HEK293 (cell line): ENCODE measurements at regions not wholly inside any gene's neighbourhood (a gene's known extent, or its start where the extent isn't known, plus 50 kb on each side); places are given as distances from the start of the nearest gene placed in this dataset.

Experiments
- CTCF ChIA-PET: fragments of 350-600 bp; formaldehyde crosslinking; extraction: SDS; loops from one replicate; lab custom pipeline; 2021; ENCODE audit warnings: antibody characterized with exemption; lab: Yijun Ruan, JAX
- POLR2A ChIA-PET: fragments of 300-600 bp; formaldehyde crosslinking; extraction: SDS; loops from one replicate; lab custom pipeline; 2020; ENCODE audit warnings: antibody characterized with exemption, inconsistent platforms; lab: Yijun Ruan, JAX
- H3K27ac ChIP-seq: fragments of 200-500 bp; sonication (Bioruptor generic); 2 replicates; pipeline ENCODE4 v1.5.1; 2014; ENCODE audit warnings: low read depth, low read length, control low read depth, inconsistent platforms; ENCODE audit errors: extremely low read depth
- H3K36me3 ChIP-seq, 2 experiments: fragments of 200-500 bp in 1 of 2; sonication (Bioruptor generic) in 1 of 2; 1 replicate in 1 of 2; 2 replicates in 1 of 2; pipeline ENCODE4 v1.5.1; 2014 to 2017; ENCODE audit warnings: inconsistent platforms in 2 of 2, low read length in 2 of 2; ENCODE audit not compliant: control insufficient read depth in 2 of 2, insufficient read depth in 1 of 2
- H3K4me1 ChIP-seq: fragments of 200-500 bp; sonication (Bioruptor generic); 2 replicates; pipeline ENCODE4 v1.5.1; 2014; ENCODE audit warnings: mild to moderate bottlenecking, low read length, inconsistent platforms; ENCODE audit not compliant: control insufficient read depth, insufficient read depth
- H3K4me3 ChIP-seq: 2 replicates; pipeline ENCODE4 v1.5.1; 2011; ENCODE audit warnings: low read depth, mild to moderate bottlenecking, control low read depth, low read length, moderate library complexity
- H3K9me3 ChIP-seq: fragments of 200-500 bp; sonication (Bioruptor generic); 2 replicates; pipeline ENCODE4 v1.5.1; 2014; ENCODE audit warnings: low read depth, low read length, inconsistent platforms; ENCODE audit not compliant: control insufficient read depth, insufficient read depth
- KLF16 ChIP-seq: fragments of 450-650 bp; formaldehyde crosslinking; IDR thresholded peaks from 2 replicates; pipeline ENCODE4 v1.5.1; 2017; ENCODE audit warnings: missing biosample characterization, missing genetic modification characterization
- OSR2 ChIP-seq: fragments of 450-650 bp; formaldehyde crosslinking; IDR thresholded peaks from 2 replicates; pipeline ENCODE4 v1.5.1; 2016; ENCODE audit warnings: missing biosample characterization, missing genetic modification characterization
- OVOL3 ChIP-seq: fragments of 450-650 bp; formaldehyde crosslinking; IDR thresholded peaks from 2 replicates; pipeline ENCODE4 v1.5.1; 2016; ENCODE audit warnings: missing biosample characterization, missing genetic modification characterization
- SCRT1 ChIP-seq: fragments of 450-650 bp; formaldehyde crosslinking; IDR thresholded peaks from 2 replicates; pipeline ENCODE4 v1.5.1; 2016; ENCODE audit warnings: missing biosample characterization, missing genetic modification characterization, borderline replicate concordance
- ZBTB48 ChIP-seq: fragments of 450-650 bp; formaldehyde crosslinking; IDR thresholded peaks from 2 replicates; pipeline ENCODE4 v1.5.1; 2016; ENCODE audit warnings: missing biosample characterization, missing genetic modification characterization
- ZNF133 ChIP-seq: fragments of 450-650 bp; formaldehyde crosslinking; IDR thresholded peaks from 2 replicates; pipeline ENCODE4 v1.5.1; 2016; ENCODE audit warnings: missing biosample characterization, missing genetic modification characterization
- ZNF169 ChIP-seq: fragments of 450-650 bp; formaldehyde crosslinking; IDR thresholded peaks from 2 replicates; pipeline ENCODE4 v1.5.1; 2016; ENCODE audit warnings: missing biosample characterization, missing genetic modification characterization
- ZNF175 ChIP-seq: fragments of 450-650 bp; formaldehyde crosslinking; IDR thresholded peaks from 2 replicates; pipeline ENCODE4 v1.5.1; 2016; ENCODE audit warnings: missing biosample characterization, missing genetic modification characterization
- ZNF184 ChIP-seq: fragments of 450-650 bp; IDR thresholded peaks from 2 replicates; pipeline ENCODE4 v1.5.1; 2018; ENCODE audit warnings: missing biosample characterization, mild to moderate bottlenecking, missing genetic modification characterization
- ZNF248 ChIP-seq: fragments of 450-650 bp; formaldehyde crosslinking; IDR thresholded peaks from 2 replicates; pipeline ENCODE4 v1.5.1; 2017; ENCODE audit warnings: missing biosample characterization, missing genetic modification characterization
- ZNF324 ChIP-seq: fragments of 450-650 bp; formaldehyde crosslinking; IDR thresholded peaks from 2 replicates; pipeline ENCODE4 v1.5.1; 2016; ENCODE audit warnings: missing biosample characterization, missing genetic modification characterization
- ZNF426 ChIP-seq: fragments of 450-650 bp; formaldehyde crosslinking; IDR thresholded peaks from 2 replicates; pipeline ENCODE4 v1.5.1; 2017; ENCODE audit warnings: missing biosample characterization, missing genetic modification characterization, mild to moderate bottlenecking, inconsistent platforms, moderate library complexity
- ZNF513 ChIP-seq: fragments of 450-650 bp; IDR thresholded peaks from 2 replicates; pipeline ENCODE4 v1.5.1; 2018; ENCODE audit warnings: missing biosample characterization, missing genetic modification characterization
- ZNF561 ChIP-seq: fragments of 450-650 bp; IDR thresholded peaks from 2 replicates; pipeline ENCODE4 v1.5.1; 2018; ENCODE audit warnings: missing biosample characterization, missing genetic modification characterization, borderline replicate concordance
- ZNF580 ChIP-seq: fragments of 450-650 bp; formaldehyde crosslinking; IDR thresholded peaks from 2 replicates; pipeline ENCODE4 v1.5.1; 2016; ENCODE audit warnings: missing biosample characterization, missing genetic modification characterization
- ZNF610 ChIP-seq: fragments of 450-650 bp; formaldehyde crosslinking; IDR thresholded peaks from 2 replicates; pipeline ENCODE4 v1.5.1; 2016; ENCODE audit warnings: missing biosample characterization, missing genetic modification characterization, borderline replicate concordance
- ZNF624 ChIP-seq: fragments of 450-650 bp; formaldehyde crosslinking; IDR thresholded peaks from 2 replicates; pipeline ENCODE4 v1.5.1; 2017; ENCODE audit warnings: missing biosample characterization, missing genetic modification characterization
- ZNF664 ChIP-seq: fragments of 450-650 bp; formaldehyde crosslinking; IDR thresholded peaks from 2 replicates; pipeline ENCODE4 v1.5.1; 2016; ENCODE audit warnings: missing biosample characterization, missing genetic modification characterization
- ZNF837 ChIP-seq: fragments of 450-650 bp; formaldehyde crosslinking; IDR thresholded peaks from 2 replicates; pipeline ENCODE4 v1.5.1; 2016; ENCODE audit warnings: missing biosample characterization, missing genetic modification characterization
- ZSCAN23 ChIP-seq: fragments of 450-650 bp; formaldehyde crosslinking; IDR thresholded peaks from 2 replicates; pipeline ENCODE4 v1.5.1; 2016; ENCODE audit warnings: missing biosample characterization, missing genetic modification characterization
- ZXDB ChIP-seq: fragments of 450-650 bp; formaldehyde crosslinking; IDR thresholded peaks from 2 replicates; pipeline ENCODE4 v1.5.1; 2016; ENCODE audit warnings: missing biosample characterization, missing genetic modification characterization
- TF ChIP-seq, protein P1 (sequence below): fragments of 450-650 bp; formaldehyde crosslinking; conservative IDR thresholded peaks from 2 replicates; pipeline ENCODE4 v1.5.1; 2016; ENCODE audit warnings: low read depth, missing biosample characterization, missing genetic modification characterization
- TF ChIP-seq, protein P2 (sequence below): fragments of 450-650 bp; formaldehyde crosslinking; IDR thresholded peaks from 2 replicates; pipeline ENCODE4 v1.5.1; 2016; ENCODE audit warnings: missing biosample characterization, missing genetic modification characterization

DNA sequence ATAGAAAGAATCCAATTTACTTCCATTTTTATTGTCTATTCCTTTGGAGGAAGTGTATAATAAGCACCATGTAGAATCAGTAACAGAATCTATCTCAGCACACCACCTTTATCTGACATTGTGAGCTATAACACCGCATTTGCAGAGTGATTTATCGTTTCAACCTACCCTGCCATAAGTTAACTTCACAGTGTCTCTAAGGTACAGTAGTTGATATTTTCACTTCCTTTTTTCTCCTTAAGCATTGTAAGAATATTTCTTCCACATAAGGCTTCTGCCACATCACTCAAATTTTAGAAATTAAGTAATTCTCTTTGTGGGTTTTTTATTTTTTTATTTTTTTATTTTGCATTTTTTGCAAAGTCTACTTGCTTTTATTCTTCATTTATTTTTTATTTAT, 107.1 kb downstream of the TMX3 start:
- CTCF ChIA-PET: no interaction called here
- POLR2A ChIA-PET: no interaction called here
- no peak overlapping the region for H3K27ac ChIP-seq
- TF ChIP-seq ZNF513 (tag by site-specific recombination): no peak
- H3K36me3 ChIP-seq: no peaks in the 10 kb centered on the region
- H3K9me3 ChIP-seq: no peaks in the 10 kb centered on the region
- H3K4me3 ChIP-seq: no peak overlapping the region
- H3K4me1 ChIP-seq: no peaks in the 10 kb centered on the region

GRCh38 chr18:68604256-68604655, 110.7 kb downstream of the TMX3 start:
- Histone ChIP-seq H3K27ac (no peak overlapping the region), H3K9me3 (no peaks in the 10 kb centered on the region), H3K36me3 (no peaks in the 10 kb centered on the region), H3K4me1 (no peaks in the 10 kb centered on the region), H3K4me3 (no peak overlapping the region)
- no peak for TF ChIP-seq ZNF513 (tag by site-specific recombination)
- no peak for TF ChIP-seq ZNF664
- no peak for TF ChIP-seq OVOL3 (tag by site-specific recombination)
- TF ChIP-seq ZNF184: no peak
- no peak for TF ChIP-seq ZBTB48 (tag by site-specific recombination)
- no peak for TF ChIP-seq ZNF610
- TF ChIP-seq ZNF580 (tag by site-specific recombination): no peak
- TF ChIP-seq ZNF248: no peak
- no peak for TF ChIP-seq OSR2 (tag by site-specific recombination)
- no peak for TF ChIP-seq ZXDB (tag by site-specific recombination)
- TF ChIP-seq ZNF175 (tag by site-specific recombination): no peak
- no peak for TF ChIP-seq ZNF426 (tag by site-specific recombination)
- ChIA-PET POLR2A (no interaction called here), CTCF (no interaction called here)

- Histone ChIP-seq H3K4me3 (no peak overlapping the region), H3K9me3 (no peaks in the 10 kb centered on the region), H3K36me3 (no peaks in the 10 kb centered on the region), H3K4me1 (no peaks in the 10 kb centered on the region), H3K27ac (no peak overlapping the region)
- ChIA-PET CTCF (no interaction called here), POLR2A (no interaction called here)
- TF ChIP-seq ZNF624 (tag by site-specific recombination): no peak
- TF ChIP-seq, protein P1, sequence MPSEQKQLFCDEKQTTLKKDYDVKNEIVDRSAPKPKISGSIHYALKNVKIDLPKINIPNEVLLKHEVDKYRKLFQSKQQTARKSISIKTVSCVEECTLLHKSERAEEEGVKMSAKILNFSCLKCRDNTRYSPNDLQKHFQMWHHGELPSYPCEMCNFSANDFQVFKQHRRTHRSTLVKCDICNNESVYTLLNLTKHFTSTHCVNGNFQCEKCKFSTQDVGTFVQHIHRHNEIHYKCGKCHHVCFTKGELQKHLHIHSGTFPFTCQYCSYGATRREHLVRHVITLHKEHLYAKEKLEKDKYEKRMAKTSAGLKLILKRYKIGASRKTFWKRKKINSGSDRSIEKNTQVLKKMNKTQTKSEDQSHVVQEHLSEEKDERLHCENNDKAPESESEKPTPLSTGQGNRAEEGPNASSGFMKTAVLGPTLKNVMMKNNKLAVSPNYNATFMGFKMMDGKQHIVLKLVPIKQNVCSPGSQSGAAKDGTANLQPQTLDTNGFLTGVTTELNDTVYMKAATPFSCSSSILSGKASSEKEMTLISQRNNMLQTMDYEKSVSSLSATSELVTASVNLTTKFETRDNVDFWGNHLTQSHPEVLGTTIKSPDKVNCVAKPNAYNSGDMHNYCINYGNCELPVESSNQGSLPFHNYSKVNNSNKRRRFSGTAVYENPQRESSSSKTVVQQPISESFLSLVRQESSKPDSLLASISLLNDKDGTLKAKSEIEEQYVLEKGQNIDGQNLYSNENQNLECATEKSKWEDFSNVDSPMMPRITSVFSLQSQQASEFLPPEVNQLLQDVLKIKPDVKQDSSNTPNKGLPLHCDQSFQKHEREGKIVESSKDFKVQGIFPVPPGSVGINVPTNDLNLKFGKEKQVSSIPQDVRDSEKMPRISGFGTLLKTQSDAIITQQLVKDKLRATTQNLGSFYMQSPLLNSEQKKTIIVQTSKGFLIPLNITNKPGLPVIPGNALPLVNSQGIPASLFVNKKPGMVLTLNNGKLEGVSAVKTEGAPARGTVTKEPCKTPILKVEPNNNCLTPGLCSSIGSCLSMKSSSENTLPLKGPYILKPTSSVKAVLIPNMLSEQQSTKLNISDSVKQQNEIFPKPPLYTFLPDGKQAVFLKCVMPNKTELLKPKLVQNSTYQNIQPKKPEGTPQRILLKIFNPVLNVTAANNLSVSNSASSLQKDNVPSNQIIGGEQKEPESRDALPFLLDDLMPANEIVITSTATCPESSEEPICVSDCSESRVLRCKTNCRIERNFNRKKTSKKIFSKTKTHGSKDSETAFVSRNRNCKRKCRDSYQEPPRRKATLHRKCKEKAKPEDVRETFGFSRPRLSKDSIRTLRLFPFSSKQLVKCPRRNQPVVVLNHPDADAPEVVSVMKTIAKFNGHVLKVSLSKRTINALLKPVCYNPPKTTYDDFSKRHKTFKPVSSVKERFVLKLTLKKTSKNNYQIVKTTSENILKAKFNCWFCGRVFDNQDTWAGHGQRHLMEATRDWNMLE (tag by site-specific recombination): no peak
- TF ChIP-seq ZNF169 (tag by site-specific recombination): no peak
- TF ChIP-seq ZSCAN23 (tag by site-specific recombination): no peak
- TF ChIP-seq KLF16 (tag by site-specific recombination): no peak
- TF ChIP-seq, protein P2, sequence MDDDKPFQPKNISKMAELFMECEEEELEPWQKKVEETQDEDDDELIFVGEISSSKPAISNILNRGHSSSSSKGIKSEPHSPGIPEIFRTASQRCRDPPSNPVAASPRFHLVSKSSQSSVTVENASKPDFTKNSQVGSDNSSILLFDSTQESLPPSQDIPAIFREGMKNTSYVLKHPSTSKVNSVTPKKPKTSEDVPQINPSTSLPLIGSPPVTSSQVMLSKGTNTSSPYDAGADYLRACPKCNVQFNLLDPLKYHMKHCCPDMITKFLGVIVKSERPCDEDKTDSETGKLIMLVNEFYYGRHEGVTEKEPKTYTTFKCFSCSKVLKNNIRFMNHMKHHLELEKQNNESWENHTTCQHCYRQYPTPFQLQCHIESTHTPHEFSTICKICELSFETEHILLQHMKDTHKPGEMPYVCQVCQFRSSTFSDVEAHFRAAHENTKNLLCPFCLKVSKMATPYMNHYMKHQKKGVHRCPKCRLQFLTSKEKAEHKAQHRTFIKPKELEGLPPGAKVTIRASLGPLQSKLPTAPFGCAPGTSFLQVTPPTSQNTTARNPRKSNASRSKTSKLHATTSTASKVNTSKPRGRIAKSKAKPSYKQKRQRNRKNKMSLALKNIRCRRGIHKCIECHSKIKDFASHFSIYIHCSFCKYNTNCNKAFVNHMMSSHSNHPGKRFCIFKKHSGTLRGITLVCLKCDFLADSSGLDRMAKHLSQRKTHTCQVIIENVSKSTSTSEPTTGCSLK (tag by site-specific recombination): no peak
- TF ChIP-seq SCRT1 (tag by site-specific recombination): no peak
- no peak for TF ChIP-seq ZNF561 (tag by site-specific recombination)
- TF ChIP-seq ZNF133: no peak
- no peak for TF ChIP-seq OVOL3 (tag by site-specific recombination)
- TF ChIP-seq ZNF837 (tag by site-specific recombination): no peak
- no peak for TF ChIP-seq ZNF324 (tag by site-specific recombination)
Measured at GRCh38 chr18:68596016-68596415, 118.9 kb downstream of the TMX3 start.
